Keratinocyte (primary cell): ENCODE measurements at regions not wholly inside any gene's neighbourhood (a gene's known extent, or its start where the extent isn't known, plus 50 kb on each side); places are given as distances from the start of the nearest gene placed in this dataset.

Experiments
- DNase-seq: peaks from one replicate; pipeline ENCODE4 v3.0.0-alpha.2; 2011; ENCODE audit warnings: low read depth, missing footprints, low spot score
- FAIRE-seq: peaks from 2 replicates; lab custom pipeline; 2011; peaks lifted over from hg19 to GRCh38; lab: Jason Lieb, UNC
- H2AFZ ChIP-seq: 2 replicates; pipeline ENCODE4 v1.6.0; 2012; ENCODE audit warnings: low read length, control low read depth, inconsistent platforms; ENCODE audit not compliant: control insufficient read depth
- H3K27ac ChIP-seq: 2 replicates; pipeline ENCODE4 v1.5.1; 2011; ENCODE audit warnings: low read length; ENCODE audit not compliant: control insufficient read depth, insufficient read depth
- H3K27me3 ChIP-seq: 3 replicates; pipeline ENCODE4 v1.6.0; 2011; ENCODE audit warnings: low read length; ENCODE audit not compliant: control insufficient read depth, insufficient read depth; ENCODE audit errors: extremely low read depth
- H3K36me3 ChIP-seq, 2 experiments: 2 replicates in 1 of 2; 3 replicates in 1 of 2; pipeline ENCODE4 v1.5.1; 2011; ENCODE audit warnings: low read length in 2 of 2, mild to moderate bottlenecking in 1 of 2; ENCODE audit not compliant: control insufficient read depth in 2 of 2, insufficient read depth in 2 of 2; ENCODE audit errors: extremely low read depth in 1 of 2
- H3K4me1 ChIP-seq: 3 replicates; pipeline ENCODE4 v1.5.1; 2011; ENCODE audit warnings: low read length; ENCODE audit not compliant: control insufficient read depth, insufficient read depth; ENCODE audit errors: extremely low read depth
- H3K4me2 ChIP-seq: 3 replicates; pipeline ENCODE4 v1.6.0; 2011; ENCODE audit warnings: low read depth, low read length; ENCODE audit not compliant: control insufficient read depth, insufficient read depth; ENCODE audit errors: extremely low read depth
- H3K4me3 ChIP-seq, 3 experiments: fragments of 200-600 bp in 1 of 3; sonication (generic) in 1 of 3; 2 replicates in 2 of 3; 3 replicates in 1 of 3; pipeline ENCODE4 v1.5.1; 2011 to 2016; ENCODE audit warnings: low read length in 3 of 3, mild to moderate bottlenecking in 3 of 3, control low read depth in 2 of 3, inconsistent platforms in 1 of 3, low read depth in 1 of 3, mixed read lengths in 1 of 3, mixed run types in 1 of 3, moderate library complexity in 1 of 3; ENCODE audit not compliant: control insufficient read depth in 2 of 3, insufficient read depth in 2 of 3; ENCODE audit errors: extremely low read depth in 1 of 3
- H3K79me2 ChIP-seq: 2 replicates; pipeline ENCODE4 v1.6.0; 2012; ENCODE audit warnings: low read length; ENCODE audit not compliant: control insufficient read depth, insufficient read depth
- H3K9ac ChIP-seq: 3 replicates; pipeline ENCODE4 v1.6.0; 2011; ENCODE audit warnings: low read length; ENCODE audit not compliant: control insufficient read depth, insufficient read depth; ENCODE audit errors: extremely low read depth
- H3K9me1 ChIP-seq: 3 replicates; pipeline ENCODE4 v1.6.0; 2011; ENCODE audit warnings: low read length; ENCODE audit not compliant: control insufficient read depth, insufficient read depth; ENCODE audit errors: extremely low read depth
- H3K9me3 ChIP-seq: 2 replicates; pipeline ENCODE4 v1.5.1; 2012; ENCODE audit warnings: low read depth, low read length; ENCODE audit not compliant: control insufficient read depth
- H4K20me1 ChIP-seq: 3 replicates; pipeline ENCODE4 v1.6.0; 2011; ENCODE audit warnings: low read length; ENCODE audit not compliant: control insufficient read depth, insufficient read depth; ENCODE audit errors: extremely low read depth
- CTCF ChIP-seq, 3 experiments: IDR thresholded peaks in 1 of 3; conservative IDR thresholded peaks in 1 of 3; optimal IDR thresholded peaks in 1 of 3; 2 replicates in 2 of 3; 3 replicates in 1 of 3; pipeline versions ENCODE3 to v1.5.1; 2011; ENCODE audit warnings: low read length in 3 of 3, mild to moderate bottlenecking in 3 of 3, moderate library complexity in 2 of 3, control low read depth in 1 of 3, inconsistent platforms in 1 of 3; ENCODE audit not compliant: insufficient read depth in 2 of 3; ENCODE audit errors: extremely low read depth in 1 of 3
- EZH2 ChIP-seq: IDR thresholded peaks from one replicate; pipeline ENCODE4 v1.6.1; 2012; ENCODE audit warnings: inconsistent platforms, mild to moderate bottlenecking, low read length, moderate library complexity
- dilution Hi-C: fragments of 300-500 bp; cut with MboI; formaldehyde crosslinking; loops from one replicate; pipeline ENCODE4 v1.7.0; 2020; ENCODE audit warnings: low sequenced_read_pairs; ENCODE audit not compliant: extremely low pct_ligation_motif_present

- no peak overlapping the region for H2AFZ ChIP-seq
- H3K27ac ChIP-seq: no peak overlapping the region
- FAIRE-seq (no peak), DNase-seq (no peak)
- no peaks in the 10 kb centered on the region for H4K20me1 ChIP-seq
- dilution Hi-C loops: no loop called here
- no peaks in the 10 kb centered on the region for H3K4me1 ChIP-seq
- H3K79me2 ChIP-seq: no peaks in the 10 kb centered on the region
- H3K4me3 ChIP-seq: no peak overlapping the region
- TF ChIP-seq EZH2 (no peak), CTCF (optimal IDR thresholded peaks at IDR 0.05 in 1 of 3, IDR thresholded peaks at IDR 0.05 in 1 of 3, conservative IDR thresholded peaks at IDR 0.05 in 1 of 3; ENCODE audit: extremely low read depth in 1 of 3, insufficient read depth in 2 of 3, low read length in 3 of 3) (no peak)
- no peak overlapping the region for H3K4me2 ChIP-seq
- H3K9me3 ChIP-seq: no peaks in the 10 kb centered on the region
- no peak overlapping the region for H3K9ac ChIP-seq
- no peaks in the 10 kb centered on the region for H3K27me3 ChIP-seq
- H3K36me3 ChIP-seq: no peaks in the 10 kb centered on the region
- H3K9me1 ChIP-seq: no peaks in the 10 kb centered on the region
These were observed 122.5 kb downstream of the CETN3 start for GRCh38 chr5:90287036-90287435.

GRCh38 chr5:90285581-90285980 lies 124.0 kb downstream of the CETN3 start:
- TF ChIP-seq CTCF (optimal IDR thresholded peaks at IDR 0.05 in 1 of 3, IDR thresholded peaks at IDR 0.05 in 1 of 3, conservative IDR thresholded peaks at IDR 0.05 in 1 of 3; ENCODE audit: extremely low read depth in 1 of 3, insufficient read depth in 2 of 3, low read length in 3 of 3) (no peak), EZH2 (no peak)
- dilution Hi-C loops: no loop called here

More at GRCh38 chr5:90285581-90285980, 124.0 kb downstream of the CETN3 start:
- no peaks in the 10 kb centered on the region for H3K79me2 ChIP-seq
- DNase-seq (no peak), FAIRE-seq (no peak)
- no peaks in the 10 kb centered on the region for H3K9me1 ChIP-seq
- H3K4me3 ChIP-seq: no peak overlapping the region
- H3K9me3 ChIP-seq: no peaks in the 10 kb centered on the region
- no peak overlapping the region for H3K4me2 ChIP-seq
- no peaks in the 10 kb centered on the region for H3K4me1 ChIP-seq
- H3K27ac ChIP-seq: no peak overlapping the region
- H3K27me3 ChIP-seq: no peaks in the 10 kb centered on the region
- no peaks in the 10 kb centered on the region for H4K20me1 ChIP-seq
- no peaks in the 10 kb centered on the region for H3K36me3 ChIP-seq
- H2AFZ ChIP-seq: no peak overlapping the region
- H3K9ac ChIP-seq: no peak overlapping the region
